RWPE2 (cell line): ENCODE measurements at regions not wholly inside any gene's neighbourhood (a gene's known extent, or its start where the extent isn't known, plus 50 kb on each side); places are given as distances from the start of the nearest gene placed in this dataset.

ENCODE experiments used
- ATAC-seq: fragments of 200-7000 bp; cut with Tn5 transposase; 3 replicates; pipeline ENCODE4 v1.9.1; 2021; ENCODE audit warnings: low read depth
- DNase-seq: peaks from one replicate; pipeline ENCODE4 v3.0.0-alpha.2; 2020; ENCODE audit warnings: low spot score
- H3K27ac ChIP-seq: fragments of 450-650 bp; 2 replicates; pipeline ENCODE4 v1.5.1; 2017; ENCODE audit warnings: mild to moderate bottlenecking; ENCODE audit not compliant: poor library complexity, severe bottlenecking
- H3K27me3 ChIP-seq: fragments of 250-450 bp; sonication (Bioruptor Pico); 2 replicates; pipeline ENCODE4 v1.5.1; 2021; ENCODE audit warnings: mild to moderate bottlenecking, moderate library complexity; ENCODE audit not compliant: insufficient read depth, poor library complexity, severe bottlenecking
- H3K36me3 ChIP-seq: fragments of 250-450 bp; sonication (Bioruptor Pico); 2 replicates; pipeline ENCODE4 v1.5.1; 2020; ENCODE audit warnings: low read depth, mild to moderate bottlenecking, moderate library complexity
- H3K4me1 ChIP-seq: fragments of 250-450 bp; sonication (Bioruptor Pico); 2 replicates; pipeline ENCODE4 v1.5.1; 2021; ENCODE audit warnings: mild to moderate bottlenecking, moderate library complexity; ENCODE audit not compliant: insufficient read depth, poor library complexity, severe bottlenecking
- H3K4me3 ChIP-seq: fragments of 250-450 bp; sonication (Bioruptor Pico); 2 replicates; pipeline ENCODE4 v1.5.1; 2021; ENCODE audit warnings: mild to moderate bottlenecking, moderate library complexity; ENCODE audit not compliant: severe bottlenecking
- H3K9me3 ChIP-seq: fragments of 250-450 bp; sonication (Bioruptor Pico); 2 replicates; pipeline ENCODE4 v1.5.1; 2021; ENCODE audit warnings: mild to moderate bottlenecking, moderate library complexity; ENCODE audit not compliant: severe bottlenecking
- TF ChIP-seq, protein P1 (sequence below): fragments of 450-650 bp; IDR thresholded peaks from one replicate; pipeline ENCODE4 v1.5.1; 2017; ENCODE audit warnings: mild to moderate bottlenecking, moderate library complexity; ENCODE audit not compliant: poor library complexity, severe bottlenecking

- Histone ChIP-seq H3K4me1 (no peaks in the 10 kb centered on the region), H3K27ac (no peak overlapping the region), H3K27me3 (no peaks in the 10 kb centered on the region), H3K36me3 (no peaks in the 10 kb centered on the region), H3K9me3 (no peaks in the 10 kb centered on the region), H3K4me3 (no peak overlapping the region)
- DNase-seq (no peak), ATAC-seq (no peak)
- TF ChIP-seq, protein P1, sequence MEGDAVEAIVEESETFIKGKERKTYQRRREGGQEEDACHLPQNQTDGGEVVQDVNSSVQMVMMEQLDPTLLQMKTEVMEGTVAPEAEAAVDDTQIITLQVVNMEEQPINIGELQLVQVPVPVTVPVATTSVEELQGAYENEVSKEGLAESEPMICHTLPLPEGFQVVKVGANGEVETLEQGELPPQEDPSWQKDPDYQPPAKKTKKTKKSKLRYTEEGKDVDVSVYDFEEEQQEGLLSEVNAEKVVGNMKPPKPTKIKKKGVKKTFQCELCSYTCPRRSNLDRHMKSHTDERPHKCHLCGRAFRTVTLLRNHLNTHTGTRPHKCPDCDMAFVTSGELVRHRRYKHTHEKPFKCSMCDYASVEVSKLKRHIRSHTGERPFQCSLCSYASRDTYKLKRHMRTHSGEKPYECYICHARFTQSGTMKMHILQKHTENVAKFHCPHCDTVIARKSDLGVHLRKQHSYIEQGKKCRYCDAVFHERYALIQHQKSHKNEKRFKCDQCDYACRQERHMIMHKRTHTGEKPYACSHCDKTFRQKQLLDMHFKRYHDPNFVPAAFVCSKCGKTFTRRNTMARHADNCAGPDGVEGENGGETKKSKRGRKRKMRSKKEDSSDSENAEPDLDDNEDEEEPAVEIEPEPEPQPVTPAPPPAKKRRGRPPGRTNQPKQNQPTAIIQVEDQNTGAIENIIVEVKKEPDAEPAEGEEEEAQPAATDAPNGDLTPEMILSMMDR, result no peak
Measured at GRCh38 chr12:77248036-77248435, 182.7 kb upstream of the E2F7 start.

GRCh38 chr12:77247542-77247941 is 182.2 kb upstream of the E2F7 start:
- H3K4me1 ChIP-seq, result no peaks in the 10 kb centered on the region
- no peaks in the 10 kb centered on the region for H3K36me3 ChIP-seq
- TF ChIP-seq, protein P1, result no peak
- no peaks in the 10 kb centered on the region for H3K9me3 ChIP-seq
- no peak for DNase-seq
- ATAC-seq, result no peak
- no peak overlapping the region for H3K4me3 ChIP-seq
- H3K27ac ChIP-seq, result no peak overlapping the region
- H3K27me3 ChIP-seq, result no peaks in the 10 kb centered on the region

DNA sequence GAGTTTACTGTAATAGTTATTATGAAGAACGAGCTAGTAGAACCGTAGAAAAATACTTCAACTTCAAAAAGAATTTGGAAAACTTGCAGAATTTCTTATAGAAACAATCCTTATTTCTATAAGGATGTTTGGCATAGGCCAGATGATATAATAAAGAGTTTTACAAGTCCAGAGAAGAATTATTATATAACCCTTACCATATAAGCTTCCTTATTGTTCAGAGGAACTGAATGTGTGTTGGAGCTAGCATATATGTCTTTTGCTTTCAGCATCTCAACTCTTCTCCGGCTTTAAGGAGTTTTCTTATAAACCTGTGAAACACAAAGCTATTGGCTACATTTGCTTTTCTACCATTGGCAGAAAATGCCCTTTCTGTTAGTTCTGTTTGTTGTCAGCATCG is 178.0 kb upstream of the E2F7 start:
- no peaks in the 10 kb centered on the region for H3K27me3 ChIP-seq
- no peaks in the 10 kb centered on the region for H3K36me3 ChIP-seq
- no peaks in the 10 kb centered on the region for H3K9me3 ChIP-seq
- TF ChIP-seq, protein P1, result no peak
- DNase-seq (no peak), ATAC-seq (no peak)
- H3K27ac ChIP-seq, result no peak overlapping the region
- peaks cover 9% of the 10 kb centered on the region for H3K4me1 ChIP-seq
- H3K4me3 ChIP-seq, result no peak overlapping the region

DNA sequence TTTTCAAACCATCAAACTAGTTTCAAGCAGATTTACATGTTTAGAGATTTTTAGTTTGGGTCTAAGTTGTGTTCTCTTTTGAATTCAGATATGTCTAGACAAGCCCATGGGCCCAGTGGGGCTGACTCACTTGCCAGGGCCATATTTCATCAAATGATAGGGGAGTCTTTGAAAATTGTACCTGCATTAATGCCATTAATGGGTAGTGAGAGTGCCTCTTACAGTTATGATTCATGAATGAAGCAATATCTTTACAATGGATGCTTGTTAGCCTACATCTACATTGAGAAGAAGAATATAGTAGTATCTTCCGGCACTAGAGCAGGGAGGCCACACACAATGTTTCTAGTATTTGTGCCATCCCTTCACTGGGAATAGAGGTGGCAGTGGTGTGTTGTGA is 174.2 kb upstream of the E2F7 start:
- no peak for DNase-seq
- TF ChIP-seq, protein P1, result no peak
- ATAC-seq, result peak; percentile 85

GRCh38 chr12:77238335-77238734 is 173.0 kb upstream of the E2F7 start:
- Histone ChIP-seq H3K36me3 (no peaks in the 10 kb centered on the region), H3K4me3 (no peak overlapping the region), H3K9me3 (no peaks in the 10 kb centered on the region), H3K27me3 (no peaks in the 10 kb centered on the region), H3K27ac (no peak overlapping the region), H3K4me1 (peaks cover 9% of the 10 kb centered on the region)
- no peak for DNase-seq
- ATAC-seq, result no peak
- TF ChIP-seq, protein P1, result no peak

More for the DNA sequence above, 174.2 kb upstream of the E2F7 start:
- H3K9me3 ChIP-seq, result no peaks in the 10 kb centered on the region
- no peak overlapping the region for H3K4me3 ChIP-seq
- no peak overlapping the region for H3K27ac ChIP-seq
- H3K27me3 ChIP-seq, result no peaks in the 10 kb centered on the region
- no peaks in the 10 kb centered on the region for H3K36me3 ChIP-seq
- peaks cover 9% of the 10 kb centered on the region for H3K4me1 ChIP-seq
